Endothelial cell of umbilical vein (primary cell): ENCODE measurements at regions not wholly inside any gene's neighbourhood (a gene's known extent, or its start where the extent isn't known, plus 50 kb on each side); places are given as distances from the start of the nearest gene placed in this dataset.

Experiments
- BruUV-seq: library from RNA; stranded (reverse); fragments of 400-500 nt; replicated peaks from 2 replicates; lab custom pipeline; 2021; lab: Mats Ljungman, UMichigan
- CTCF ChIA-PET: fragments of 300-600, 350-600 bp; sonication (Branson Sonifier 250); formaldehyde crosslinking; loops from one replicate; lab custom pipeline; 2021; ENCODE audit warnings: antibody characterized with exemption, inconsistent platforms; lab: Charles Lee
- POLR2A ChIA-PET: fragments of 300-600, 350-600 bp; sonication (Branson Sonifier 250); formaldehyde crosslinking; loops from one replicate; lab custom pipeline; 2021; ENCODE audit warnings: antibody characterized with exemption, inconsistent platforms; lab: Charles Lee
- DNase-seq: peaks from one replicate; pipeline ENCODE4 v3.0.0-alpha.2; 2011; ENCODE audit warnings: low read depth, low spot score
- FAIRE-seq: peaks from 2 replicates; lab custom pipeline; 2011; peaks lifted over from hg19 to GRCh38; lab: Jason Lieb, UNC
- H2AFZ ChIP-seq: 2 replicates; pipeline ENCODE4 v1.6.0; 2012; ENCODE audit warnings: low read depth, low read length, control low read depth, inconsistent platforms
- H3K27ac ChIP-seq: 2 replicates; pipeline ENCODE4 v1.5.1; 2011; ENCODE audit warnings: low read depth, mild to moderate bottlenecking, control low read depth, low read length, moderate library complexity; ENCODE audit not compliant: insufficient read depth
- H3K27me3 ChIP-seq, 2 experiments: 2 replicates each; pipeline versions ENCODE4 v1.6.0 to v1.6.1; 2011; ENCODE audit warnings: low read length in 2 of 2, mixed read lengths in 1 of 2; ENCODE audit not compliant: control insufficient read depth in 2 of 2, insufficient read depth in 2 of 2
- H3K36me3 ChIP-seq, 2 experiments: 2 replicates in 1 of 2; 3 replicates in 1 of 2; pipeline ENCODE4 v1.5.1; 2011; ENCODE audit warnings: low read length in 2 of 2, mild to moderate bottlenecking in 1 of 2, moderate library complexity in 1 of 2; ENCODE audit not compliant: control insufficient read depth in 2 of 2, insufficient read depth in 2 of 2; ENCODE audit errors: extremely low read depth in 1 of 2
- H3K4me1 ChIP-seq: 3 replicates; pipeline ENCODE4 v1.5.1; 2011; ENCODE audit warnings: mild to moderate bottlenecking, low read length; ENCODE audit not compliant: control insufficient read depth, insufficient read depth; ENCODE audit errors: extremely low read depth
- H3K4me2 ChIP-seq: 2 replicates; pipeline ENCODE4 v1.6.1; 2011; ENCODE audit warnings: low read length, control low read depth, mixed read lengths; ENCODE audit not compliant: insufficient read depth
- H3K4me3 ChIP-seq, 3 experiments: fragments of 200-600 bp in 1 of 3; sonication (generic), shearing (Covaris generic) in 1 of 3; replicated peaks in 1 of 3; 2 replicates each; pipeline ENCODE4 v1.5.1; 2011 to 2016; ENCODE audit warnings: control low read depth in 3 of 3, low read length in 3 of 3, mild to moderate bottlenecking in 2 of 3, inconsistent platforms in 1 of 3, low read depth in 1 of 3, moderate library complexity in 1 of 3; ENCODE audit not compliant: insufficient read depth in 1 of 3
- H3K79me2 ChIP-seq: 2 replicates; pipeline ENCODE4 v1.6.0; 2012; ENCODE audit warnings: low read length, inconsistent platforms; ENCODE audit not compliant: control insufficient read depth, insufficient read depth
- H3K9ac ChIP-seq: replicated peaks from 2 replicates; pipeline ENCODE3; 2011; ENCODE audit warnings: low read length, control low read depth; ENCODE audit not compliant: insufficient read depth; ENCODE audit errors: extremely low read depth
- H3K9me1 ChIP-seq: replicated peaks from 3 replicates; pipeline ENCODE4 v1.6.0; 2011; ENCODE audit warnings: mild to moderate bottlenecking, low read length; ENCODE audit not compliant: control insufficient read depth, insufficient read depth; ENCODE audit errors: extremely low read depth
- H3K9me3 ChIP-seq: replicated peaks from 2 replicates; pipeline ENCODE4 v1.5.1; 2012; ENCODE audit warnings: low read length, inconsistent platforms; ENCODE audit not compliant: control insufficient read depth, insufficient read depth
- H4K20me1 ChIP-seq: replicated peaks from 2 replicates; pipeline ENCODE3; 2011; ENCODE audit warnings: mild to moderate bottlenecking, low read length; ENCODE audit not compliant: control insufficient read depth, insufficient read depth; ENCODE audit errors: extremely low read depth
- CTCF ChIP-seq, 2 donors: IDR thresholded peaks; 1 replicate in 1 of 2; 2 replicates in 1 of 2; pipeline ENCODE4 v1.5.1; 2011; ENCODE audit warnings: low read length in 2 of 2, mild to moderate bottlenecking in 2 of 2, moderate library complexity in 2 of 2, control low read depth in 1 of 2, inconsistent platforms in 1 of 2, low read depth in 1 of 2; ENCODE audit not compliant: insufficient read depth in 1 of 2; ENCODE audit errors: extremely low read depth in 1 of 2
- EZH2 ChIP-seq: IDR thresholded peaks from 2 replicates; pipeline ENCODE4 v1.6.1; 2012; ENCODE audit warnings: borderline replicate concordance, low read depth, mild to moderate bottlenecking, moderate library complexity, low read length, inconsistent platforms; ENCODE audit not compliant: severe bottlenecking
- GATA2 ChIP-seq: IDR thresholded peaks from 2 replicates; pipeline ENCODE4 v1.7.0; 2011; ENCODE audit warnings: low read depth, mild to moderate bottlenecking, moderate library complexity, mixed read lengths, low read length; ENCODE audit not compliant: insufficient read length, insufficient read depth
- JUN ChIP-seq: IDR thresholded peaks from 2 replicates; pipeline ENCODE4 v1.6.1; 2011; ENCODE audit warnings: borderline replicate concordance, low read depth; ENCODE audit not compliant: insufficient read length, insufficient read depth
- MAX ChIP-seq: IDR thresholded peaks from 2 replicates; pipeline ENCODE4 v1.6.1; 2011; ENCODE audit not compliant: insufficient read depth, insufficient read length
- MYC ChIP-seq: IDR thresholded peaks from one replicate; pipeline ENCODE4 v1.6.1; 2011; ENCODE audit warnings: mild to moderate bottlenecking, low read depth, low read length
- POLR2A ChIP-seq: IDR thresholded peaks from 2 replicates; pipeline ENCODE4 v1.6.1; 2012; ENCODE audit warnings: low read depth, mild to moderate bottlenecking, control low read depth, low read length
- POLR2AphosphoS5 ChIP-seq: IDR thresholded peaks from 2 replicates; pipeline ENCODE4 v1.6.1; 2012; ENCODE audit warnings: low read depth, mild to moderate bottlenecking, control low read depth, low read length, moderate library complexity; ENCODE audit not compliant: insufficient read depth
- dilution Hi-C: fragments of 300-500 bp; cut with MboI; formaldehyde crosslinking; loops from one replicate; pipeline ENCODE4 v1.15.0; 2019; ENCODE audit warnings: low sequenced_read_pairs; ENCODE audit not compliant: extremely low pct_ligation_motif_present
- intact Hi-C: fragments of 100-400 bp; cut with micrococcal nuclease; formaldehyde crosslinking; loops from one replicate; pipeline ENCODE4 v1.10.0; 2022

GRCh38 chr5:50301756-50302155, 139.3 kb downstream of the EMB start:
- intact Hi-C loops (no loop called here), dilution Hi-C loops (no loop called here)
- peaks cover 3% of the 10 kb centered on the region for H3K9me3 ChIP-seq
- POLR2A ChIA-PET, result no interaction called here
- H2AFZ ChIP-seq, result no peak overlapping the region
- CTCF ChIA-PET, result no interaction called here
- H3K79me2 ChIP-seq, result no peaks in the 10 kb centered on the region
- H3K4me1 ChIP-seq, result no peaks in the 10 kb centered on the region
- no peak overlapping the region for H3K27ac ChIP-seq
- no peaks in the 10 kb centered on the region for H3K36me3 ChIP-seq
- no peak overlapping the region for H3K9ac ChIP-seq
- FAIRE-seq, result no peak
- H3K4me2 ChIP-seq, result no peak overlapping the region
- no peaks in the 10 kb centered on the region for H4K20me1 ChIP-seq
- no TSS peak for BruUV-seq
- TF ChIP-seq MYC (no peak), JUN (no peak), GATA2 (no peak), MAX (no peak), POLR2AphosphoS5 (no peak), POLR2A (no peak), CTCF (IDR thresholded peaks at IDR 0.05; ENCODE audit: extremely low read depth in 1 of 2, insufficient read depth in 1 of 2, low read depth in 1 of 2, low read length in 2 of 2) (no peak), EZH2 (no peak)
- H3K4me3 ChIP-seq, result no peak overlapping the region
- H3K9me1 ChIP-seq, result no peaks in the 10 kb centered on the region
- no peak for DNase-seq
- no peaks in the 10 kb centered on the region for H3K27me3 ChIP-seq
